GM12878 (cell line): ENCODE measurements at regions not wholly inside any gene's neighbourhood (a gene's known extent, or its start where the extent isn't known, plus 50 kb on each side); places are given as distances from the start of the nearest gene placed in this dataset.

ENCODE experiments used
- ATAC-seq: fragments of 200-7000 bp; cut with Tn5 transposase; 3 replicates; pipeline ENCODE4 v1.9.1; 2020; ENCODE audit warnings: mild to moderate bottlenecking, moderate library complexity
- BruUV-seq: library from RNA; stranded (reverse); fragments of 400-500 nt; replicated peaks from 2 replicates; lab custom pipeline; 2021; lab: Mats Ljungman, UMichigan
- CTCF ChIA-PET: fragments of 300-600 bp; sonication (Branson Sonifier 250); formaldehyde crosslinking; extraction: SDS; loops from one replicate; lab custom pipeline; 2021; ENCODE audit warnings: inconsistent platforms; lab: Yijun Ruan, JAX
- POLR2A ChIA-PET: fragments of 350-600 bp; formaldehyde crosslinking; extraction: SDS; loops from one replicate; lab custom pipeline; 2021; ENCODE audit warnings: inconsistent platforms; lab: Charles Lee
- RAD21 ChIA-PET: fragments of 300-600 bp; sonication (Branson Sonifier 250); formaldehyde crosslinking; loops from one replicate; lab custom pipeline; 2023; ENCODE audit warnings: antibody characterized with exemption; ENCODE audit not compliant: unreplicated experiment; lab: Charles Lee
- SMC1A ChIA-PET: fragments of 300-600 bp; sonication (Branson Sonifier 250); formaldehyde crosslinking; loops from one replicate; lab custom pipeline; 2023; ENCODE audit not compliant: unreplicated experiment, uncharacterized antibody; lab: Charles Lee
- DNase-seq: peaks from one replicate; pipeline ENCODE4 v3.0.0-alpha.2; 2011; ENCODE audit warnings: low read depth, low spot score
- FAIRE-seq: peaks from 3 replicates; lab custom pipeline; 2011; peaks lifted over from hg19 to GRCh38; lab: Jason Lieb, UNC
- H2AFZ ChIP-seq: 2 replicates; pipeline ENCODE4 v1.6.0; 2011; ENCODE audit warnings: low read depth, low read length, control low read depth; ENCODE audit not compliant: control insufficient read depth
- H3K27ac ChIP-seq: 2 replicates; pipeline ENCODE4 v1.5.1; 2011; ENCODE audit warnings: control low read depth; ENCODE audit not compliant: control insufficient read depth, insufficient read depth
- H3K27me3 ChIP-seq, 2 experiments: replicated peaks in 1 of 2; 2 replicates each; pipeline versions ENCODE4 v1.6.0 to v1.6.1; 2011; ENCODE audit warnings: low read length in 1 of 2; ENCODE audit not compliant: control insufficient read depth in 2 of 2, insufficient read depth in 2 of 2
- H3K36me3 ChIP-seq, 2 experiments: 2 replicates each; pipeline ENCODE4 v1.5.1; 2011; ENCODE audit warnings: low read length in 1 of 2; ENCODE audit not compliant: control insufficient read depth in 2 of 2, insufficient read depth in 2 of 2
- H3K4me1 ChIP-seq: 2 replicates; pipeline ENCODE4 v1.6.1; 2011; ENCODE audit warnings: mild to moderate bottlenecking, low read length, moderate library complexity, mixed read lengths; ENCODE audit not compliant: control insufficient read depth, insufficient read depth
- H3K4me2 ChIP-seq: 2 replicates; pipeline ENCODE4 v1.6.0; 2011; ENCODE audit warnings: control low read depth; ENCODE audit not compliant: control insufficient read depth, insufficient read depth
- H3K4me3 ChIP-seq: fragments of 200-600 bp; sonication (generic); 2 replicates; pipeline ENCODE4 v1.5.1; 2016
- H3K79me2 ChIP-seq: 2 replicates; pipeline ENCODE4 v1.6.0; 2011; ENCODE audit warnings: low read length; ENCODE audit not compliant: control insufficient read depth, insufficient read depth
- H3K9ac ChIP-seq: 2 replicates; pipeline ENCODE4 v1.8.0; 2011; ENCODE audit warnings: low read length, control low read depth, mixed read lengths; ENCODE audit not compliant: control insufficient read depth, insufficient read depth
- H3K9me3 ChIP-seq: replicated peaks from 3 replicates; pipeline ENCODE4 v1.5.1; 2011; ENCODE audit warnings: mild to moderate bottlenecking, low read length; ENCODE audit not compliant: control insufficient read depth, insufficient read depth
- H4K20me1 ChIP-seq: 2 replicates; pipeline ENCODE4 v1.6.0; 2011; ENCODE audit not compliant: control insufficient read depth, insufficient read depth
- CBX5 ChIP-seq: sonication (generic); IDR thresholded peaks from 2 replicates; pipeline ENCODE4 v1.6.1; 2016; ENCODE audit warnings: low read depth, moderate library complexity, mild to moderate bottlenecking, inconsistent platforms
- CHD1 ChIP-seq: IDR thresholded peaks from 2 replicates; pipeline ENCODE4 v1.6.1; 2012; ENCODE audit warnings: low read depth, low read length, improper control_type of control experiment
- EGR1 ChIP-seq, 2 experiments: IDR thresholded peaks; 1 replicate in 1 of 2; 2 replicates in 1 of 2; pipeline ENCODE4 v1.6.1; 2011 to 2012; ENCODE audit warnings: low read depth in 2 of 2, low read length in 2 of 2, borderline replicate concordance in 1 of 2, mild to moderate bottlenecking in 1 of 2, moderate library complexity in 1 of 2
- FOS ChIP-seq: IDR thresholded peaks from 3 replicates; pipeline ENCODE4 v1.6.1; 2011; ENCODE audit warnings: borderline replicate concordance; ENCODE audit not compliant: insufficient read length; ENCODE audit errors: extremely low read depth
- FOXK2 ChIP-seq: fragments of 450-650 bp; IDR thresholded peaks from 2 replicates; pipeline ENCODE4 v1.6.1; 2017; ENCODE audit warnings: mild to moderate bottlenecking, moderate library complexity
- HDAC6 ChIP-seq: fragments of 200-600 bp; sonication (generic); IDR thresholded peaks from one replicate; pipeline ENCODE4 v1.8.0; 2017; ENCODE audit warnings: antibody characterized with exemption; ENCODE audit not compliant: unreplicated experiment
- IRF3 ChIP-seq: fragments of 450-650 bp; IDR thresholded peaks from 2 replicates; pipeline ENCODE4 v1.6.1; 2014; ENCODE audit warnings: mild to moderate bottlenecking
- JUNB ChIP-seq: IDR thresholded peaks from 2 replicates; pipeline ENCODE4 v1.6.1; 2016; ENCODE audit warnings: antibody characterized with exemption, mild to moderate bottlenecking
- MAX ChIP-seq: IDR thresholded peaks from 2 replicates; pipeline ENCODE4 v1.6.1; 2012; ENCODE audit warnings: low read depth, low read length, improper control_type of control experiment
- MEF2B ChIP-seq: fragments of 450-650 bp; IDR thresholded peaks from 2 replicates; pipeline ENCODE4 v1.6.1; 2018; ENCODE audit warnings: mild to moderate bottlenecking, moderate library complexity; ENCODE audit not compliant: partially characterized antibody, poor library complexity, severe bottlenecking
- MTA3 ChIP-seq: IDR thresholded peaks from 2 replicates; pipeline ENCODE4 v1.6.1; 2012; ENCODE audit warnings: low read length, inconsistent platforms, borderline replicate concordance
- NFXL1 ChIP-seq: fragments of 450-650 bp; IDR thresholded peaks from 2 replicates; pipeline ENCODE4 v1.6.1; 2017; ENCODE audit warnings: antibody characterized with exemption, mild to moderate bottlenecking, borderline replicate concordance
- RELB ChIP-seq: fragments of 450-650 bp; IDR thresholded peaks from 2 replicates; pipeline ENCODE4 v1.6.1; 2017; ENCODE audit warnings: low read depth, mild to moderate bottlenecking, moderate library complexity
- ZBTB33 ChIP-seq: fragments of 450-650 bp; IDR thresholded peaks from 2 replicates; pipeline ENCODE4 v1.6.1; 2017; ENCODE audit warnings: mild to moderate bottlenecking
- ZNF207 ChIP-seq: fragments of 450-650 bp; IDR thresholded peaks from 2 replicates; pipeline ENCODE4 v1.6.1; 2014; ENCODE audit warnings: antibody characterized with exemption, mild to moderate bottlenecking, borderline replicate concordance
- WGBS: methylation state at CpG from one replicate; pipeline ENCODE4 v1.1.6; 2016; ENCODE audit warnings: low lambda C conversion rate; ENCODE audit not compliant: insufficient replicate concordance, insufficient coverage; ENCODE audit errors: missing lambda C conversion rate; 5-methylcytosine and 5-hydroxymethylcytosine counted together
- in situ Hi-C: fragments of 300-500 bp; cut with MboI; formaldehyde crosslinking; loops from 9 replicates; pipeline ENCODE4 v1.14.3; 2018; ENCODE audit warnings: mixed read lengths
- intact Hi-C: fragments of 100-400 bp; cut with micrococcal nuclease; formaldehyde crosslinking; loops from one replicate; pipeline ENCODE4 v1.14.2; 2022; ENCODE audit not compliant: unreplicated experiment

- in situ Hi-C loops (no loop called here), intact Hi-C loops (no loop called here)
- Histone ChIP-seq H3K27ac (no peak overlapping the region), H4K20me1 (no peaks in the 10 kb centered on the region), H3K9me3 (no peaks in the 10 kb centered on the region; the same call in 2 of the 3 replicates), H3K27me3 (no peaks in the 10 kb centered on the region), H3K4me2 (no peak overlapping the region), H3K79me2 (no peaks in the 10 kb centered on the region), H3K36me3 (no peaks in the 10 kb centered on the region), H3K4me1 (no peaks in the 10 kb centered on the region), H3K4me3 (no peak overlapping the region), H3K9ac (no peak overlapping the region), H2AFZ (no peak overlapping the region)
- DNase-seq (no peak), FAIRE-seq (no peak), ATAC-seq (no peak)
- WGBS = 47% methylated on average over 2 of the region's 2 CpGs
- BruUV-seq = no TSS peak
- ChIA-PET SMC1A (interaction anchor here (0.7 to 1.8 kb wide), 3 partner anchors 11 to 93 kb away, joined by 3 to 5 read pairs (median 4); no protein-coding TSS in a partner anchor), POLR2A (no interaction called here), RAD21 (interaction anchor here (1.3 kb wide), 1 partner anchor 290 kb away, joined by 3 read pairs; no protein-coding TSS in a partner anchor), CTCF (no interaction called here)
- no peak for TF ChIP-seq MAX
- TF ChIP-seq RELB = no peak
- no peak for TF ChIP-seq MTA3
- no peak for TF ChIP-seq JUNB
- TF ChIP-seq IRF3 = no peak
- TF ChIP-seq EGR1 (IDR thresholded peaks at IDR 0.05; ENCODE audit: borderline replicate concordance in 1 of 2, low read depth in 2 of 2, low read length in 2 of 2) = no peak
- TF ChIP-seq FOS = no peak
- TF ChIP-seq HDAC6 = no peak
- no peak for TF ChIP-seq CHD1
- no peak for TF ChIP-seq CBX5
- TF ChIP-seq MEF2B = no peak
- TF ChIP-seq FOXK2 = no peak
- TF ChIP-seq ZBTB33 = no peak
- no peak for TF ChIP-seq NFXL1
- TF ChIP-seq ZNF207 = no peak
These were observed 190.7 kb upstream of the CLNK start for GRCh38 chr4:10875144-10875799.
